Gastroesophageal sphincter (tissue), 4 donors: ENCODE measurements at regions not wholly inside any gene's neighbourhood (a gene's known extent, or its start where the extent isn't known, plus 50 kb on each side); places are given as distances from the start of the nearest gene placed in this dataset.

Source experiments
- ATAC-seq: fragments of 150-250 bp; one replicate; pipeline ENCODE4 v1.9.1; 2016; ENCODE audit warnings: mild to moderate bottlenecking, moderate library complexity
- H3K27ac ChIP-seq, 4 donors: fragments of 200-600 bp; sonication (generic) in 3 of 4; 1 replicate in 3 of 4; 2 replicates in 1 of 4; pipeline ENCODE4 v1.5.1; 2016 to 2019
- H3K27me3 ChIP-seq: fragments of 200-600 bp; sonication (generic); one replicate; pipeline ENCODE4 v1.5.1; 2019
- H3K36me3 ChIP-seq, 2 donors: fragments of 200-600 bp; sonication (generic); one replicate each; pipeline ENCODE4 v1.5.1; 2019; ENCODE audit warnings: control low read depth in 1 of 2
- H3K4me1 ChIP-seq, 3 donors: fragments of 200-600 bp; sonication (generic); 1 replicate in 2 of 3; 2 replicates in 1 of 3; pipeline ENCODE4 v1.5.1; 2016 to 2019; ENCODE audit warnings: control low read depth in 2 of 3
- H3K4me3 ChIP-seq, 2 donors: fragments of 200-600 bp; sonication (generic); one replicate each; pipeline ENCODE4 v1.5.1; 2019; ENCODE audit warnings: mild to moderate bottlenecking in 1 of 2, moderate library complexity in 1 of 2
- H3K9me3 ChIP-seq, 3 donors: fragments of 200-600 bp; sonication (generic); one replicate each; pipeline ENCODE4 v1.5.1; 2017 to 2019; ENCODE audit warnings: control low read depth in 2 of 3
- EP300 ChIP-seq: sonication (generic); formaldehyde crosslinking; IDR thresholded peaks from one replicate; pipeline ENCODE4 v1.6.1; 2017; ENCODE audit warnings: antibody characterized with exemption, mild to moderate bottlenecking
- POLR2A ChIP-seq, 2 donors: fragments of 450-650 bp; IDR thresholded peaks; one replicate each; pipeline ENCODE4 v1.6.1; 2017; ENCODE audit warnings: antibody characterized with exemption in 2 of 2, mild to moderate bottlenecking in 2 of 2, moderate library complexity in 1 of 2
- POLR2AphosphoS5 ChIP-seq: sonication (generic); formaldehyde crosslinking; IDR thresholded peaks from one replicate; pipeline ENCODE4 v1.6.1; 2017; ENCODE audit warnings: antibody characterized with exemption
- WGBS, 2 donors: methylation state at CpG; one replicate each; pipeline ENCODE4 v1.1.5; 2018; ENCODE audit warnings: low coverage in 1 of 2; 5-methylcytosine and 5-hydroxymethylcytosine counted together
- TF ChIP-seq, protein P1 (sequence below), 4 experiments: fragments of 200-600 bp in 2 of 4; fragments of 450-650 bp in 2 of 4; sonication (generic) in 1 of 4; IDR thresholded peaks; one replicate each; pipeline ENCODE4 v1.5.1; 2017 to 2019; ENCODE audit warnings: antibody characterized with exemption in 4 of 4, mild to moderate bottlenecking in 2 of 4, moderate library complexity in 2 of 4

DNA sequence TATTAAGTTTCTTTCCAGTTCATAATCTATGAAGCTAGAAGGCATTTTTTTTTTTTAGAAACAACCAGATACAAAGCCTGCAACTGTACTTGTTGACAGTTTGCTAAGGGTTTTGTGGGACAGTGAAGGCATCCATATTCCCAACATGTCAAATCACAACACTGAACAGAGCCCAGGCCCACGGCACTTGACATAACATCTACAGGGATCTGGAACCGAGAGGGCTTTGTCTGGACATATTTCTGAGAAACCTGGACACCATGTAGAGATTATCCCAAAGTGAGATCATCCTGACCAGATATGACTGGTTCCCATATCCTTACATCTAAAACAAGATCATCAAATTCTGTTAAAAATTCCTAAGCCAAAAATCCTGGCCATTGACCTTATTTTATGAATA lies 336.3 kb downstream of the ACTL7B start:
- no peak for ATAC-seq
- H3K27me3 ChIP-seq: no peaks in the 10 kb centered on the region
- no peak for TF ChIP-seq POLR2AphosphoS5
- no peak for TF ChIP-seq POLR2A (IDR thresholded peaks at IDR 0.05)
- TF ChIP-seq, protein P1, sequence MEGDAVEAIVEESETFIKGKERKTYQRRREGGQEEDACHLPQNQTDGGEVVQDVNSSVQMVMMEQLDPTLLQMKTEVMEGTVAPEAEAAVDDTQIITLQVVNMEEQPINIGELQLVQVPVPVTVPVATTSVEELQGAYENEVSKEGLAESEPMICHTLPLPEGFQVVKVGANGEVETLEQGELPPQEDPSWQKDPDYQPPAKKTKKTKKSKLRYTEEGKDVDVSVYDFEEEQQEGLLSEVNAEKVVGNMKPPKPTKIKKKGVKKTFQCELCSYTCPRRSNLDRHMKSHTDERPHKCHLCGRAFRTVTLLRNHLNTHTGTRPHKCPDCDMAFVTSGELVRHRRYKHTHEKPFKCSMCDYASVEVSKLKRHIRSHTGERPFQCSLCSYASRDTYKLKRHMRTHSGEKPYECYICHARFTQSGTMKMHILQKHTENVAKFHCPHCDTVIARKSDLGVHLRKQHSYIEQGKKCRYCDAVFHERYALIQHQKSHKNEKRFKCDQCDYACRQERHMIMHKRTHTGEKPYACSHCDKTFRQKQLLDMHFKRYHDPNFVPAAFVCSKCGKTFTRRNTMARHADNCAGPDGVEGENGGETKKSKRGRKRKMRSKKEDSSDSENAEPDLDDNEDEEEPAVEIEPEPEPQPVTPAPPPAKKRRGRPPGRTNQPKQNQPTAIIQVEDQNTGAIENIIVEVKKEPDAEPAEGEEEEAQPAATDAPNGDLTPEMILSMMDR (IDR thresholded peaks at IDR 0.05): no peak
- TF ChIP-seq EP300: no peak
- no peak overlapping the region for H3K27ac ChIP-seq
- WGBS, 2 donors: 40 to 88% methylated on average over 2 of the region's 2 CpGs
- H3K9me3 ChIP-seq: no peaks in the 10 kb centered on the region
- no peaks in the 10 kb centered on the region for H3K36me3 ChIP-seq
- H3K4me3 ChIP-seq: no peak overlapping the region
- no peaks in the 10 kb centered on the region for H3K4me1 ChIP-seq

- no peaks in the 10 kb centered on the region for H3K36me3 ChIP-seq
- TF ChIP-seq, protein P1 (IDR thresholded peaks at IDR 0.05): no peak
- TF ChIP-seq POLR2AphosphoS5 (no peak), POLR2A (IDR thresholded peaks at IDR 0.05) (no peak), EP300 (no peak)
- no peak overlapping the region for H3K4me3 ChIP-seq
- H3K4me1 ChIP-seq: no peaks in the 10 kb centered on the region
- peak; percentile 48 for ATAC-seq
- no peaks in the 10 kb centered on the region for H3K27me3 ChIP-seq
- no peaks in the 10 kb centered on the region for H3K9me3 ChIP-seq
- H3K27ac ChIP-seq: peak overlapping the region in 1 of 4 donors; percentile 13
- 33 to 71% methylated on average over 3 to 9 of the region's 9 CpGs for WGBS, 2 donors
Observed at GRCh38 chr9:108517651-108518365, 338.0 kb downstream of the ACTL7B start.

- no peak for ATAC-seq
- no peaks in the 10 kb centered on the region for H3K27me3 ChIP-seq
- WGBS, 2 donors: 71 to 78% methylated on average over 3 to 4 of the region's 4 CpGs
Observed at GRCh38 chr9:108516391-108516790, 339.4 kb downstream of the ACTL7B start.

GRCh38 chr9:108515856-108516255 lies 339.9 kb downstream of the ACTL7B start:
- no peak for ATAC-seq
- H3K4me3 ChIP-seq: no peak overlapping the region
- H3K4me1 ChIP-seq: no peaks in the 10 kb centered on the region
- no peak overlapping the region for H3K27ac ChIP-seq
- no peaks in the 10 kb centered on the region for H3K27me3 ChIP-seq
- H3K36me3 ChIP-seq: no peaks in the 10 kb centered on the region
- 94% methylated on average over 2 of the region's 2 CpGs; no CpG with 5 or more reads in 1 of the 2 donors for WGBS, 2 donors
- TF ChIP-seq, protein P1 (IDR thresholded peaks at IDR 0.05): no peak
- TF ChIP-seq EP300 (no peak), POLR2A (IDR thresholded peaks at IDR 0.05) (no peak), POLR2AphosphoS5 (no peak)
- no peaks in the 10 kb centered on the region for H3K9me3 ChIP-seq

More at GRCh38 chr9:108516391-108516790, 339.4 kb downstream of the ACTL7B start:
- TF ChIP-seq, protein P1 (IDR thresholded peaks at IDR 0.05): no peak
- no peak for TF ChIP-seq EP300
- no peak for TF ChIP-seq POLR2A (IDR thresholded peaks at IDR 0.05)
- TF ChIP-seq POLR2AphosphoS5: no peak
- H3K27ac ChIP-seq: no peak overlapping the region
- no peaks in the 10 kb centered on the region for H3K36me3 ChIP-seq
- no peaks in the 10 kb centered on the region for H3K4me1 ChIP-seq
- no peaks in the 10 kb centered on the region for H3K9me3 ChIP-seq
- H3K4me3 ChIP-seq: no peak overlapping the region
